NB4 (cell line): ENCODE measurements at regions not wholly inside any gene's neighbourhood (a gene's known extent, or its start where the extent isn't known, plus 50 kb on each side); places are given as distances from the start of the nearest gene placed in this dataset.

Experiments
- DNase-seq: peaks from one replicate; pipeline ENCODE4 v3.0.0; 2010; ENCODE audit warnings: low read depth
- H3K4me3 ChIP-seq: one replicate; pipeline ENCODE4 v1.5.1; 2011; ENCODE audit warnings: mild to moderate bottlenecking, low read depth, low read length, moderate library complexity
- CTCF ChIP-seq: IDR thresholded peaks from one replicate; pipeline ENCODE4 v1.5.1; 2012; ENCODE audit warnings: low read depth, low read length
- MAX ChIP-seq: IDR thresholded peaks from 2 replicates; pipeline ENCODE4 v1.6.1; 2011; ENCODE audit warnings: low read depth, low read length
- MYC ChIP-seq: IDR thresholded peaks from 2 replicates; pipeline ENCODE4 v1.6.1; 2011; ENCODE audit warnings: low read depth, low read length
- POLR2A ChIP-seq: IDR thresholded peaks from 2 replicates; pipeline ENCODE4 v1.6.1; 2011; ENCODE audit warnings: mild to moderate bottlenecking; ENCODE audit not compliant: insufficient read length; ENCODE audit errors: extremely low read depth

GRCh38 chr13:24614306-24615080, 65.7 kb upstream of the ATP12A start:
- no peak overlapping the region for H3K4me3 ChIP-seq
- TF ChIP-seq POLR2A (no peak), CTCF (no peak), MAX (no peak), MYC (no peak)
- no peak for DNase-seq

GRCh38 chr13:24615114-24615513, 65.1 kb upstream of the ATP12A start:
- DNase-seq: no peak
- no peak overlapping the region for H3K4me3 ChIP-seq
- TF ChIP-seq MYC (no peak), MAX (no peak), POLR2A (no peak), CTCF (no peak)

GRCh38 chr13:24615911-24616472, 64.2 kb upstream of the ATP12A start:
- TF ChIP-seq CTCF (no peak), MAX (no peak), POLR2A (no peak), MYC (no peak)
- DNase-seq: no peak

DNA sequence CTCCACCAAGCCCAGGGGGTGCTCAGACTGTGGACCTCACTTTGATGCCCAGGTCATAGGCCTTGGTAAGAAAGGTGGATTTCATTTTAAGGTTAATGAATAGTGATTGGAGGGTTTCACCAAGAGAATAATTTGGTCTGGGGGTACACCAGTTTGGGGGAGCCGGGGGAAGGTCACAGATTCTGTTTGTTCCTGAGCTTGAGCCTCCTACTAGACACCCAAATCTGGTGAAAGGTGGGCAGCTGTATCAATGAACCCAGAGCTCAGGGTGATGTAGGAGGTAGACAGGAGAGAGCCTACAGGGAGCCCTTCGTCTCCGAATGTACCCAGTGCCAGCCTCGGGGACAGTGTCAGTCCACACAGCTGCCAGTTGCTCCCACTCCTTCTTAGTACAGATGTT, 63.7 kb upstream of the ATP12A start:
- TF ChIP-seq MYC: no peak
- TF ChIP-seq POLR2A: no peak
- TF ChIP-seq MAX: no peak
- H3K4me3 ChIP-seq: no peak overlapping the region
- no peak for DNase-seq

More at GRCh38 chr13:24615911-24616472, 64.2 kb upstream of the ATP12A start:
- no peak overlapping the region for H3K4me3 ChIP-seq

DNA sequence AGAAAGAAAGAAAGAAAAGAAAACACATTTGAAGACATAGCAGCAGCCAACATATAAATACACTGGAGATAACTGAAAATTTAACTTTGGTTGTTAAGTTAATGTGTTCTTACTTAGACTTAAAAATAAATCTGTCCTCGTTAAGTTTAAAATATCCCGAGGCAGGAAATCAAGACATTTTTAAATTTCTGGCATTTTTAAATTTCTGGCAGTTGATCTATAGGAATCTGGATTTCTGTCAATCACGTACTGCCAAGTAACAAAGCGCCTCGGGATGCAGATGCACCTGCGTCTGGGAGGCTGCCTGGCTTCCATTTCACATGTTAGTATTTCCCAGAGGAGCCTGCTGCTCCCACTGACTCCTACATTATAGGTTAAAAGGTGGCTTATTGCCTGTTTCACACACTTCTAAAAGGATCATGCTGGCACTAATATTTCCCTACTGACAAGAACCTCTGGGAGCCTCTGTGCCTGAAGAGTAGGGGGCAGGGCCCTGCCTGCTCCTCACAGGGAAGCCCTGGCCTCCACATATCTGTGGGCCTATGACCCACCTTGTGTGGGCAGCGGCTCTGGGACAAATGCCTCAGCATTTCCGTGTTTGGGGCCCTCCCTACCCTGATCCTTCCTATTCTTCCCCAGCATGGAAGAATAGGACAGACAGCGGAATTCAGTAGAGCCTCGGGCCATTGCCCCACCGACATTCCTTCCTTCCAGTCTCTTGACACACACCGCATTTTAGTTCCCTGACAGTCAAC, 62.8 kb upstream of the ATP12A start:
- TF ChIP-seq MYC (no peak), POLR2A (no peak), MAX (no peak), CTCF (no peak)
- H3K4me3 ChIP-seq: no peak overlapping the region
- no peak for DNase-seq
